ENCODE measurements at regions not wholly inside any gene's neighbourhood (a gene's known extent, or its start where the extent isn't known, plus 50 kb on each side); places are given as distances from the start of the nearest gene placed in this dataset.

DNA sequence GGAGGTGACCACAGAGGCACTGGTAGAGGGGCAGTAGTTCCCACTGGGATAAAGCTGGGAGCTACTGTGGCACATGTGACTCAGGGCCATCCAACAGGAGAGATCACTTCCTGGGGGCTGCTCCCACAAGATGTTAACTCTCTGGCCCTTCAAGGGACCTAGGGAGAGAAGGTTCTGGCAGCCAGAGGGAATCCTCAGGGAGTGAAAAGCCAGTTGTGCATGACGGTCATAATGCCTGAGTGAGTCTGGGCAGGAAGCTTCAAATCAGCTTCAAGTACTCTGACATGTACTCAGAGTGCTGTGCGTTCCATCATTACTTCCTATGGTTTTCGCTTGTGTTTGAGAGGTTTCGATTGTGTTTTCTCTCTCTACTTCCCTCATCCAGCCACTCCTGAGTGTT is 388.5 kb downstream of the GABRG2 start:
- TF ChIP-seq, protein P1, sequence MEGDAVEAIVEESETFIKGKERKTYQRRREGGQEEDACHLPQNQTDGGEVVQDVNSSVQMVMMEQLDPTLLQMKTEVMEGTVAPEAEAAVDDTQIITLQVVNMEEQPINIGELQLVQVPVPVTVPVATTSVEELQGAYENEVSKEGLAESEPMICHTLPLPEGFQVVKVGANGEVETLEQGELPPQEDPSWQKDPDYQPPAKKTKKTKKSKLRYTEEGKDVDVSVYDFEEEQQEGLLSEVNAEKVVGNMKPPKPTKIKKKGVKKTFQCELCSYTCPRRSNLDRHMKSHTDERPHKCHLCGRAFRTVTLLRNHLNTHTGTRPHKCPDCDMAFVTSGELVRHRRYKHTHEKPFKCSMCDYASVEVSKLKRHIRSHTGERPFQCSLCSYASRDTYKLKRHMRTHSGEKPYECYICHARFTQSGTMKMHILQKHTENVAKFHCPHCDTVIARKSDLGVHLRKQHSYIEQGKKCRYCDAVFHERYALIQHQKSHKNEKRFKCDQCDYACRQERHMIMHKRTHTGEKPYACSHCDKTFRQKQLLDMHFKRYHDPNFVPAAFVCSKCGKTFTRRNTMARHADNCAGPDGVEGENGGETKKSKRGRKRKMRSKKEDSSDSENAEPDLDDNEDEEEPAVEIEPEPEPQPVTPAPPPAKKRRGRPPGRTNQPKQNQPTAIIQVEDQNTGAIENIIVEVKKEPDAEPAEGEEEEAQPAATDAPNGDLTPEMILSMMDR (IDR thresholded peaks at IDR 0.05): no peak
- TF ChIP-seq POLR2AphosphoS5 (IDR thresholded peaks at IDR 0.05; ENCODE audit: low read depth, low read length): no peak
- no peak for TF ChIP-seq SIN3A (IDR thresholded peaks at IDR 0.05; ENCODE audit: borderline replicate concordance, insufficient read depth, low read depth, low read length)

Data from Panc1 (cell line).